Liver (tissue), 8 donors: ENCODE measurements at regions not wholly inside any gene's neighbourhood (a gene's known extent, or its start where the extent isn't known, plus 50 kb on each side); places are given as distances from the start of the nearest gene placed in this dataset.

Experiments
- DNase-seq: peaks from one replicate; pipeline ENCODE4 v3.0.0-alpha.2; 2017; ENCODE audit warnings: low spot score
- H3K27ac ChIP-seq, 2 donors: one replicate each; pipeline ENCODE4 v1.7.0; 2013; ENCODE audit warnings: inconsistent platforms in 2 of 2, low read length in 2 of 2, control low read depth in 1 of 2, low read depth in 1 of 2, mild to moderate bottlenecking in 1 of 2
- H3K27me3 ChIP-seq, 4 donors: one replicate each; pipeline versions ENCODE4 v1.6.1 to v1.7.0; 2013; ENCODE audit warnings: low read length in 3 of 4, inconsistent platforms in 1 of 4, mild to moderate bottlenecking in 1 of 4, moderate library complexity in 1 of 4; ENCODE audit not compliant: control insufficient read depth in 4 of 4, insufficient read depth in 4 of 4
- H3K36me3 ChIP-seq, 4 donors: one replicate each; pipeline versions ENCODE4 v1.6.1 to v1.7.0; 2013; ENCODE audit warnings: low read length in 3 of 4, mild to moderate bottlenecking in 3 of 4, low read depth in 1 of 4, moderate library complexity in 1 of 4; ENCODE audit not compliant: control insufficient read depth in 4 of 4, insufficient read depth in 3 of 4
- H3K4me1 ChIP-seq, 4 donors: one replicate each; pipeline versions ENCODE4 v1.6.1 to v1.7.0; 2013; ENCODE audit warnings: low read length in 3 of 4, mild to moderate bottlenecking in 3 of 4, moderate library complexity in 1 of 4; ENCODE audit not compliant: control insufficient read depth in 4 of 4, insufficient read depth in 4 of 4
- H3K4me3 ChIP-seq, 3 donors: one replicate each; pipeline versions ENCODE4 v1.6.1 to v1.7.0; 2013; ENCODE audit warnings: low read length in 3 of 3, control low read depth in 1 of 3, low read depth in 1 of 3, mild to moderate bottlenecking in 1 of 3
- H3K9ac ChIP-seq, 2 donors: one replicate each; pipeline ENCODE4 v1.7.0; 2013; ENCODE audit warnings: low read length in 2 of 2, mild to moderate bottlenecking in 2 of 2, moderate library complexity in 2 of 2, control low read depth in 1 of 2, low read depth in 1 of 2
- H3K9me3 ChIP-seq, 4 donors: one replicate each; pipeline versions ENCODE4 v1.6.1 to v1.7.0; 2013; ENCODE audit warnings: low read length in 3 of 4; ENCODE audit not compliant: control insufficient read depth in 4 of 4
- ATF3 ChIP-seq: IDR thresholded peaks from 2 replicates; pipeline ENCODE4 v1.6.1; 2016; ENCODE audit warnings: antibody characterized with exemption
- EGR1 ChIP-seq, 2 donors: IDR thresholded peaks; 2 replicates each; pipeline ENCODE4 v1.6.1; 2016 to 2018; ENCODE audit warnings: antibody characterized with exemption in 2 of 2, low read depth in 2 of 2
- FOXA1 ChIP-seq: IDR thresholded peaks from 2 replicates; pipeline ENCODE4 v1.6.1; 2016; ENCODE audit warnings: antibody characterized with exemption
- FOXA2 ChIP-seq: IDR thresholded peaks from 2 replicates; pipeline ENCODE4 v1.6.1; 2016; ENCODE audit warnings: antibody characterized with exemption
- GABPA ChIP-seq, 2 donors: IDR thresholded peaks in 1 of 2; conservative IDR thresholded peaks in 1 of 2; 2 replicates each; pipeline ENCODE4 v1.6.1; 2016; ENCODE audit warnings: antibody characterized with exemption in 2 of 2, mild to moderate bottlenecking in 1 of 2, moderate library complexity in 1 of 2
- HNF4A ChIP-seq, 2 donors: conservative IDR thresholded peaks; 2 replicates each; pipeline ENCODE4 v1.6.1; 2016; ENCODE audit warnings: antibody characterized with exemption in 2 of 2, mild to moderate bottlenecking in 2 of 2
- HNF4G ChIP-seq: IDR thresholded peaks from 2 replicates; pipeline ENCODE4 v1.6.1; 2016; ENCODE audit warnings: antibody characterized with exemption
- JUND ChIP-seq, 2 donors: IDR thresholded peaks; 2 replicates each; pipeline ENCODE4 v1.6.1; 2016; ENCODE audit warnings: antibody characterized with exemption in 2 of 2
- NR2F2 ChIP-seq: IDR thresholded peaks from 2 replicates; pipeline ENCODE4 v1.6.1; 2016; ENCODE audit warnings: antibody characterized with exemption
- RAD21 ChIP-seq, 2 donors: IDR thresholded peaks; 2 replicates each; pipeline ENCODE4 v1.6.1; 2016; ENCODE audit warnings: antibody characterized with exemption in 2 of 2, mild to moderate bottlenecking in 2 of 2
- RXRA ChIP-seq, 2 donors: IDR thresholded peaks; 2 replicates each; pipeline ENCODE4 v1.6.1; 2017 to 2018; ENCODE audit warnings: antibody characterized with exemption in 2 of 2, mild to moderate bottlenecking in 1 of 2
- SP1 ChIP-seq: IDR thresholded peaks from 2 replicates; pipeline ENCODE4 v1.6.1; 2018; ENCODE audit warnings: antibody characterized with exemption, mild to moderate bottlenecking
- TAF1 ChIP-seq: conservative IDR thresholded peaks from 2 replicates; pipeline ENCODE4 v1.6.1; 2016; ENCODE audit warnings: antibody characterized with exemption, mild to moderate bottlenecking
- YY1 ChIP-seq: IDR thresholded peaks from 2 replicates; pipeline ENCODE4 v1.6.1; 2016; ENCODE audit warnings: antibody characterized with exemption, mild to moderate bottlenecking
- WGBS: extraction: QIAGEN DNeasy Blood & Tissue Kit; methylation state at CpG from one replicate; pipeline ENCODE4 v1.1.7; 2013; 5-methylcytosine and 5-hydroxymethylcytosine counted together
- TF ChIP-seq, protein P1 (sequence below): fragments of 150-350 bp; IDR thresholded peaks from 2 replicates; pipeline ENCODE4 v1.5.1; 2017; ENCODE audit warnings: improper control_type of control experiment, low read depth, low read length; ENCODE audit not compliant: missing input control
- TF ChIP-seq, protein P2 (sequence below): IDR thresholded peaks from 2 replicates; pipeline ENCODE4 v1.6.1; 2016; ENCODE audit warnings: antibody characterized with exemption
- TF ChIP-seq, protein P3 (sequence below): IDR thresholded peaks from 2 replicates; pipeline ENCODE4 v1.6.1; 2016; ENCODE audit warnings: antibody characterized with exemption
- donor health status: healthy.
- donor health status: healthy.
- donor health status: healthy.
- donor health status: healthy.
- donor health status: healthy.

GRCh38 chr13:22403144-22403543, 732.3 kb downstream of the FGF9 start (continued):
- TF ChIP-seq ATF3 (no peak), TAF1 (no peak), RXRA (IDR thresholded peaks at IDR 0.05) (no peak)
- TF ChIP-seq, protein P1, sequence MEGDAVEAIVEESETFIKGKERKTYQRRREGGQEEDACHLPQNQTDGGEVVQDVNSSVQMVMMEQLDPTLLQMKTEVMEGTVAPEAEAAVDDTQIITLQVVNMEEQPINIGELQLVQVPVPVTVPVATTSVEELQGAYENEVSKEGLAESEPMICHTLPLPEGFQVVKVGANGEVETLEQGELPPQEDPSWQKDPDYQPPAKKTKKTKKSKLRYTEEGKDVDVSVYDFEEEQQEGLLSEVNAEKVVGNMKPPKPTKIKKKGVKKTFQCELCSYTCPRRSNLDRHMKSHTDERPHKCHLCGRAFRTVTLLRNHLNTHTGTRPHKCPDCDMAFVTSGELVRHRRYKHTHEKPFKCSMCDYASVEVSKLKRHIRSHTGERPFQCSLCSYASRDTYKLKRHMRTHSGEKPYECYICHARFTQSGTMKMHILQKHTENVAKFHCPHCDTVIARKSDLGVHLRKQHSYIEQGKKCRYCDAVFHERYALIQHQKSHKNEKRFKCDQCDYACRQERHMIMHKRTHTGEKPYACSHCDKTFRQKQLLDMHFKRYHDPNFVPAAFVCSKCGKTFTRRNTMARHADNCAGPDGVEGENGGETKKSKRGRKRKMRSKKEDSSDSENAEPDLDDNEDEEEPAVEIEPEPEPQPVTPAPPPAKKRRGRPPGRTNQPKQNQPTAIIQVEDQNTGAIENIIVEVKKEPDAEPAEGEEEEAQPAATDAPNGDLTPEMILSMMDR: no peak

DNA sequence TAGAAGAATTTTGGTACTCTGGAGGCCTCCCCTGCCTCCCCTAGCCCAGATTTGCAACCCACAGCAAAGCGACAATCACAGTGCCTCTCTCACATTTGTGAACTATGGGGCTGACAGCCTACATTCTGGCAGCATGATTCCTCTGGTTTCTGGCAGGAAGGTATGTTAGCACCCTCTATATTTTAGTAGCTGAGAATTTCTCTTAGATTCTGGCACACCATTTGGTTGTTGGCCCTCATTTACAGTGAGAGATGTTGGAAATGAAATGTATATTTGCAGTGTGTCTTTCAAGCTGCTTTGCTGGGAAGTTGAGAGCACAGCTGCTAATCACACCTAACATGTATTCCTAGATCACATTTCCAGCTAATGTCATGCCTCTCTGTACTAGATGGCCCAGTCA, 735.0 kb downstream of the FGF9 start:
- Histone ChIP-seq H3K27me3 (no peaks in the 10 kb centered on the region), H3K4me3 (no peak overlapping the region), H3K4me1 (no peaks in the 10 kb centered on the region), H3K9ac (no peak overlapping the region), H3K36me3 (no peaks in the 10 kb centered on the region), H3K27ac (no peak overlapping the region), H3K9me3 (no peaks in the 10 kb centered on the region)
- TF ChIP-seq FOXA2: no peak
- no peak for TF ChIP-seq HNF4G
- no peak for TF ChIP-seq TAF1
- no peak for TF ChIP-seq RXRA (IDR thresholded peaks at IDR 0.05)
- no peak for TF ChIP-seq YY1
- TF ChIP-seq GABPA (IDR thresholded peaks at IDR 0.05 in 1 of 2, conservative IDR thresholded peaks at IDR 0.05 in 1 of 2): no peak
- no peak for TF ChIP-seq ATF3
- no peak for TF ChIP-seq EGR1 (IDR thresholded peaks at IDR 0.05; ENCODE audit: low read depth in 2 of 2)
- TF ChIP-seq, protein P2, sequence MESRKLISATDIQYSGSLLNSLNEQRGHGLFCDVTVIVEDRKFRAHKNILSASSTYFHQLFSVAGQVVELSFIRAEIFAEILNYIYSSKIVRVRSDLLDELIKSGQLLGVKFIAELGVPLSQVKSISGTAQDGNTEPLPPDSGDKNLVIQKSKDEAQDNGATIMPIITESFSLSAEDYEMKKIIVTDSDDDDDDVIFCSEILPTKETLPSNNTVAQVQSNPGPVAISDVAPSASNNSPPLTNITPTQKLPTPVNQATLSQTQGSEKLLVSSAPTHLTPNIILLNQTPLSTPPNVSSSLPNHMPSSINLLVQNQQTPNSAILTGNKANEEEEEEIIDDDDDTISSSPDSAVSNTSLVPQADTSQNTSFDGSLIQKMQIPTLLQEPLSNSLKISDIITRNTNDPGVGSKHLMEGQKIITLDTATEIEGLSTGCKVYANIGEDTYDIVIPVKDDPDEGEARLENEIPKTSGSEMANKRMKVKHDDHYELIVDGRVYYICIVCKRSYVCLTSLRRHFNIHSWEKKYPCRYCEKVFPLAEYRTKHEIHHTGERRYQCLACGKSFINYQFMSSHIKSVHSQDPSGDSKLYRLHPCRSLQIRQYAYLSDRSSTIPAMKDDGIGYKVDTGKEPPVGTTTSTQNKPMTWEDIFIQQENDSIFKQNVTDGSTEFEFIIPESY: no peak
- TF ChIP-seq SP1: no peak
- no peak for TF ChIP-seq FOXA1
- TF ChIP-seq, protein P1: no peak
- 86% methylated on average over 1 of the region's 1 CpG for WGBS
- DNase-seq: no peak

DNA sequence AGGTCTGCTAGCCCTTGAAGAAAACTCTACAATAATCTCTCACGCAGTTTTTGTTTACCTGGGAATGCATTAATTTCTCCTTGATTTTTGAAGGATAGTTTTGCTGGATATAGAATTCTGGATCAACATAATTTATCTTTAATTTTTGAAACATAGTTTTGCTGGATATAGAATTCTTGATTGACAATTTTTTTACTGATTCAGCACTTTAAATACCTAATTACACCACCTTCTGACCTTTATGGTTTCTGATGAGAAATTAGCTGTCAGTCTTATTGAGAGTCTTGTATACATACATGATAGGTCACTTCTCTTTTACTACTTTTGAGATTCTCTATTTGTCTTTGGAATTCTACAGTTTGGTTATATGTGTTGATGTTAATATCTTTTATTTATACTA, 741.6 kb downstream of the FGF9 start:
- H3K27ac ChIP-seq: no peak overlapping the region
- WGBS: 85% methylated on average over 1 of the region's 1 CpG
- H3K4me3 ChIP-seq: no peak overlapping the region
- H3K9me3 ChIP-seq: peaks cover 0 to 13% (median 3%) of the 10 kb centered on the region in 4 donors
- no peak for DNase-seq
- H3K27me3 ChIP-seq: no peaks in the 10 kb centered on the region
- no peaks in the 10 kb centered on the region for H3K4me1 ChIP-seq
- H3K9ac ChIP-seq: no peak overlapping the region
- H3K36me3 ChIP-seq: no peaks in the 10 kb centered on the region
- TF ChIP-seq HNF4A (conservative IDR thresholded peaks at IDR 0.05): no peak
- TF ChIP-seq, protein P2: no peak
- no peak for TF ChIP-seq YY1
- TF ChIP-seq FOXA1: no peak
- no peak for TF ChIP-seq EGR1 (IDR thresholded peaks at IDR 0.05; ENCODE audit: low read depth in 2 of 2)
- TF ChIP-seq RAD21 (IDR thresholded peaks at IDR 0.05): no peak
- TF ChIP-seq FOXA2: no peak
- no peak for TF ChIP-seq JUND (IDR thresholded peaks at IDR 0.05)
- no peak for TF ChIP-seq NR2F2
- TF ChIP-seq, protein P1: no peak
- TF ChIP-seq GABPA (IDR thresholded peaks at IDR 0.05 in 1 of 2, conservative IDR thresholded peaks at IDR 0.05 in 1 of 2): no peak
- TF ChIP-seq HNF4G: no peak
- no peak for TF ChIP-seq TAF1
- TF ChIP-seq, protein P3, sequence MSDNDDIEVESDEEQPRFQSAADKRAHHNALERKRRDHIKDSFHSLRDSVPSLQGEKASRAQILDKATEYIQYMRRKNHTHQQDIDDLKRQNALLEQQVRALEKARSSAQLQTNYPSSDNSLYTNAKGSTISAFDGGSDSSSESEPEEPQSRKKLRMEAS: no peak
- no peak for TF ChIP-seq SP1
- TF ChIP-seq ATF3: no peak
- TF ChIP-seq RXRA (IDR thresholded peaks at IDR 0.05): no peak
